Transverse colon (tissue), 3 donors: ENCODE measurements at regions not wholly inside any gene's neighbourhood (a gene's known extent, or its start where the extent isn't known, plus 50 kb on each side); places are given as distances from the start of the nearest gene placed in this dataset.

ENCODE experiments used
- EP300 ChIP-seq: sonication (generic); formaldehyde crosslinking; IDR thresholded peaks from one replicate; pipeline ENCODE4 v1.6.1; 2017; ENCODE audit warnings: antibody characterized with exemption, low read depth
- TF ChIP-seq, protein P1 (sequence below), 5 experiments: fragments of 200-600 bp in 3 of 5; fragments of 450-650 bp in 2 of 5; sonication (generic) in 3 of 5; IDR thresholded peaks; 1 replicate in 2 of 5; 2 replicates in 3 of 5; pipeline ENCODE4 v1.5.1; 2016 to 2017; ENCODE audit warnings: antibody characterized with exemption in 5 of 5, inconsistent platforms in 3 of 5, mild to moderate bottlenecking in 2 of 5, moderate library complexity in 1 of 5

- TF ChIP-seq, protein P1, sequence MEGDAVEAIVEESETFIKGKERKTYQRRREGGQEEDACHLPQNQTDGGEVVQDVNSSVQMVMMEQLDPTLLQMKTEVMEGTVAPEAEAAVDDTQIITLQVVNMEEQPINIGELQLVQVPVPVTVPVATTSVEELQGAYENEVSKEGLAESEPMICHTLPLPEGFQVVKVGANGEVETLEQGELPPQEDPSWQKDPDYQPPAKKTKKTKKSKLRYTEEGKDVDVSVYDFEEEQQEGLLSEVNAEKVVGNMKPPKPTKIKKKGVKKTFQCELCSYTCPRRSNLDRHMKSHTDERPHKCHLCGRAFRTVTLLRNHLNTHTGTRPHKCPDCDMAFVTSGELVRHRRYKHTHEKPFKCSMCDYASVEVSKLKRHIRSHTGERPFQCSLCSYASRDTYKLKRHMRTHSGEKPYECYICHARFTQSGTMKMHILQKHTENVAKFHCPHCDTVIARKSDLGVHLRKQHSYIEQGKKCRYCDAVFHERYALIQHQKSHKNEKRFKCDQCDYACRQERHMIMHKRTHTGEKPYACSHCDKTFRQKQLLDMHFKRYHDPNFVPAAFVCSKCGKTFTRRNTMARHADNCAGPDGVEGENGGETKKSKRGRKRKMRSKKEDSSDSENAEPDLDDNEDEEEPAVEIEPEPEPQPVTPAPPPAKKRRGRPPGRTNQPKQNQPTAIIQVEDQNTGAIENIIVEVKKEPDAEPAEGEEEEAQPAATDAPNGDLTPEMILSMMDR (IDR thresholded peaks at IDR 0.05): no peak
- TF ChIP-seq EP300: no peak
Observed at GRCh38 chr2:152251811-152252210, 76.2 kb upstream of the STAM2 start.
